ENCODE measurements at regions not wholly inside any gene's neighbourhood (a gene's known extent, or its start where the extent isn't known, plus 50 kb on each side); places are given as distances from the start of the nearest gene placed in this dataset.

DNA sequence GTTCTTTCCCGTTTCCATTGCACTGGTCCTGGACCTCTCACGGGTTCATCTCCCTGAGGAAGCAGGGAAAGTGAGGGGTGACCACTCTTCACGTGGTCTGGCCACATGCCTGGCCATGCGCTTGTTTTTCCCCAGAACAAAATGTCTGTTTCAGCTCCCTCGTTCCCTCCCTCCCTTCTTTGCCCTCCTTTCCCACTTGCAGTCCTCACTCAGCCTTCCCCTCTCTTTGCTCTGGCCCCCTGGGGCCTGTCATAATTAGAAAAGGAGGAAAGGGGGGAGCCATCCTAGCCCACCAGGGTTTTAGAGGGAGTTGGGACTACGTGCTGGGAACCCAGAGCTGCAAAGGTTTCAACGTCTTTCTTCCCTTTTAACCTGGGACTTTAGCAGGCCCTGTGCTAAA lies 52.8 kb upstream of the CADM1 start:
- TF ChIP-seq, protein P1, sequence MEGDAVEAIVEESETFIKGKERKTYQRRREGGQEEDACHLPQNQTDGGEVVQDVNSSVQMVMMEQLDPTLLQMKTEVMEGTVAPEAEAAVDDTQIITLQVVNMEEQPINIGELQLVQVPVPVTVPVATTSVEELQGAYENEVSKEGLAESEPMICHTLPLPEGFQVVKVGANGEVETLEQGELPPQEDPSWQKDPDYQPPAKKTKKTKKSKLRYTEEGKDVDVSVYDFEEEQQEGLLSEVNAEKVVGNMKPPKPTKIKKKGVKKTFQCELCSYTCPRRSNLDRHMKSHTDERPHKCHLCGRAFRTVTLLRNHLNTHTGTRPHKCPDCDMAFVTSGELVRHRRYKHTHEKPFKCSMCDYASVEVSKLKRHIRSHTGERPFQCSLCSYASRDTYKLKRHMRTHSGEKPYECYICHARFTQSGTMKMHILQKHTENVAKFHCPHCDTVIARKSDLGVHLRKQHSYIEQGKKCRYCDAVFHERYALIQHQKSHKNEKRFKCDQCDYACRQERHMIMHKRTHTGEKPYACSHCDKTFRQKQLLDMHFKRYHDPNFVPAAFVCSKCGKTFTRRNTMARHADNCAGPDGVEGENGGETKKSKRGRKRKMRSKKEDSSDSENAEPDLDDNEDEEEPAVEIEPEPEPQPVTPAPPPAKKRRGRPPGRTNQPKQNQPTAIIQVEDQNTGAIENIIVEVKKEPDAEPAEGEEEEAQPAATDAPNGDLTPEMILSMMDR (IDR thresholded peaks at IDR 0.05; ENCODE audit: low read depth, low read length) = no peak
- no peak for TF ChIP-seq EZH2phosphoT487 (IDR thresholded peaks at IDR 0.05; ENCODE audit: low read depth)

Measured in OCI-LY3 (cell line).